ENCODE measurements at regions not wholly inside any gene's neighbourhood (a gene's known extent, or its start where the extent isn't known, plus 50 kb on each side); places are given as distances from the start of the nearest gene placed in this dataset.
"Not testable (repeated sequence)": the region's sequence is repeated elsewhere in the genome, so short reads cannot be mapped to it uniquely, and the experiment has no call there.

DNA sequence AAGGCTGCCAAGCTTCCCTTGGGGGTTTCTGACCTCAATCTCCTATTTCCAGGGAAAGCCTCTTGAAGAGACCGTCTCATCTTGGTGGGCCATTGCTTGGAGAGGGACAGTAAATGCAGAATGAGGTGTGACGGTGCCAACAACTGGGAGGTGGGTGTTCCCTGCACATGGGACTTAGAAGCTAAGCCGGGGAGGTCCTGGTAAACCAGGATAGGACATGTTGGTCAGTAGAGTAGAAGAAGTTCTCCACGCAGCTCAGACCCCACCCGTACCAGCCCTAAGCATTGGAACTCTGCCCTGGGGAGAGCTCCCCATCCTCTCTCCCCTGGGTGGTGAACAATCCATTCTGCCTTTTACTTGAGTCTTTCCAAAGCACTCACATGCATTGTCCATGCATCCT lies 92.0 kb downstream of the SOX1 start:
- no peaks in the 10 kb centered on the region for H3K27me3 ChIP-seq

GRCh38 chr13:112159575-112160547 lies 92.9 kb downstream of the SOX1 start:
- no peak overlapping the region for H3K27ac ChIP-seq
- H3K9ac ChIP-seq (ENCODE audit: low read depth in 2 of 2, low read length in 2 of 2), result no peak overlapping the region
- no peak overlapping the region for H3K4me3 ChIP-seq
- intact Hi-C loops (cut with DNase I), result no loop called here
- peaks cover 3% of the 10 kb centered on the region for H3K4me1 ChIP-seq
- no peaks in the 10 kb centered on the region for H3K27me3 ChIP-seq
- TF ChIP-seq, protein P1, sequence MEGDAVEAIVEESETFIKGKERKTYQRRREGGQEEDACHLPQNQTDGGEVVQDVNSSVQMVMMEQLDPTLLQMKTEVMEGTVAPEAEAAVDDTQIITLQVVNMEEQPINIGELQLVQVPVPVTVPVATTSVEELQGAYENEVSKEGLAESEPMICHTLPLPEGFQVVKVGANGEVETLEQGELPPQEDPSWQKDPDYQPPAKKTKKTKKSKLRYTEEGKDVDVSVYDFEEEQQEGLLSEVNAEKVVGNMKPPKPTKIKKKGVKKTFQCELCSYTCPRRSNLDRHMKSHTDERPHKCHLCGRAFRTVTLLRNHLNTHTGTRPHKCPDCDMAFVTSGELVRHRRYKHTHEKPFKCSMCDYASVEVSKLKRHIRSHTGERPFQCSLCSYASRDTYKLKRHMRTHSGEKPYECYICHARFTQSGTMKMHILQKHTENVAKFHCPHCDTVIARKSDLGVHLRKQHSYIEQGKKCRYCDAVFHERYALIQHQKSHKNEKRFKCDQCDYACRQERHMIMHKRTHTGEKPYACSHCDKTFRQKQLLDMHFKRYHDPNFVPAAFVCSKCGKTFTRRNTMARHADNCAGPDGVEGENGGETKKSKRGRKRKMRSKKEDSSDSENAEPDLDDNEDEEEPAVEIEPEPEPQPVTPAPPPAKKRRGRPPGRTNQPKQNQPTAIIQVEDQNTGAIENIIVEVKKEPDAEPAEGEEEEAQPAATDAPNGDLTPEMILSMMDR (IDR thresholded peaks at IDR 0.05), result no peak
- H3K36me3 ChIP-seq, result no peaks in the 10 kb centered on the region
- no peaks in the 10 kb centered on the region for H3K9me3 ChIP-seq
- peak; percentile 87 for DNase-seq

More for the DNA sequence above, 92.0 kb downstream of the SOX1 start:
- Histone ChIP-seq H3K9me3 (no peaks in the 10 kb centered on the region), H3K36me3 (no peaks in the 10 kb centered on the region), H3K9ac (ENCODE audit: low read depth in 2 of 2, low read length in 2 of 2) (no peak overlapping the region), H3K27ac (no peak overlapping the region), H3K4me1 (peaks cover 3% of the 10 kb centered on the region), H3K4me3 (no peak overlapping the region)
- intact Hi-C loops (cut with DNase I), result no loop called here
- TF ChIP-seq, protein P1 (IDR thresholded peaks at IDR 0.05), result no peak
- no peak for DNase-seq

DNA sequence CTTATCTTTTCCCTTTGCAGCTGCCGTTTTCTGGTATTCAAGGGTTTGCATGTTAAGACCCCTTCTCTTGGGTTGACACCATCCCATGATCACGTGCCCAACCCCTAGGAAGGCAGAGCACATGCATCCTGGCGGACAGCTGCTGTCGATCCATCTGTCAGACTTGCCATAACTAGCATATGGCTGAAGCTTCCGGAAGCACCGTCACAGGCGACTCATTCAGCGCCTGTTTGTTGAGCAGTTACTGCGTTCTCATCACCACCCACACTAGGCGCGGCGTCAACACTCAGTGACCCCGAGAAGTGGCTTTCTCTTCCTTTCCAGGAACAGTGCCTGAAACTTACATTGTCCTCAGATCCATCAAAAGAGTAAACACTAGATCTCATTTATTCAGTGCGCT lies 93.6 kb downstream of the SOX1 start:
- DNase-seq, result no peak
- no peaks in the 10 kb centered on the region for H3K36me3 ChIP-seq
- intact Hi-C loops (cut with DNase I), result no loop called here

GRCh38 chr13:112161521-112162301 lies 94.8 kb downstream of the SOX1 start:
- H3K27me3 ChIP-seq, result no peaks in the 10 kb centered on the region
- H3K4me3 ChIP-seq, result no peak overlapping the region
- intact Hi-C loops (cut with DNase I), result no loop called here
- peaks cover 3% of the 10 kb centered on the region for H3K4me1 ChIP-seq
- no peak for DNase-seq
- H3K36me3 ChIP-seq, result no peaks in the 10 kb centered on the region
- no peak overlapping the region for H3K27ac ChIP-seq
- no peak overlapping the region for H3K9ac ChIP-seq (ENCODE audit: low read depth in 2 of 2, low read length in 2 of 2)
- H3K9me3 ChIP-seq, result no peaks in the 10 kb centered on the region
- TF ChIP-seq, protein P1 (IDR thresholded peaks at IDR 0.05), result no peak

More for the DNA sequence above, 93.6 kb downstream of the SOX1 start:
- no peak overlapping the region for H3K4me3 ChIP-seq
- H3K27ac ChIP-seq, result no peak overlapping the region
- TF ChIP-seq, protein P1 (IDR thresholded peaks at IDR 0.05), result no peak
- H3K9ac ChIP-seq (ENCODE audit: low read depth in 2 of 2, low read length in 2 of 2), result no peak overlapping the region
- H3K27me3 ChIP-seq, result no peaks in the 10 kb centered on the region
- H3K9me3 ChIP-seq, result no peaks in the 10 kb centered on the region
- peaks cover 3% of the 10 kb centered on the region for H3K4me1 ChIP-seq

GRCh38 chr13:112163691-112164660 lies 97.0 kb downstream of the SOX1 start:
- H3K9me3 ChIP-seq; intact Hi-C loops (cut with DNase I); H3K4me3 ChIP-seq; DNase-seq; H3K27ac ChIP-seq; H3K9ac ChIP-seq (ENCODE audit: low read depth in 2 of 2, low read length in 2 of 2); H3K4me1 ChIP-seq; H3K36me3 ChIP-seq; H3K27me3 ChIP-seq: not testable (repeated sequence)
